BLaER1 treated with 17β-estradiol and CSF1 and Interleukin-3, amounts not matched to agents 10 nM and 100 nM (cell line): ENCODE measurements at regions not wholly inside any gene's neighbourhood (a gene's known extent, or its start where the extent isn't known, plus 50 kb on each side); places are given as distances from the start of the nearest gene placed in this dataset.
A peak's percentile ranks its signal among the peaks of the same experiment; 100 is the strongest.

Experiments
- H3K27ac ChIP-seq, 11 experiments: shearing (Covaris generic); formaldehyde crosslinking; 2 replicates each; pipeline ENCODE4 v1.8.1; 2022
- H3K27me3 ChIP-seq, 11 experiments: shearing (Covaris generic); formaldehyde crosslinking; 2 replicates each; pipeline ENCODE4 v1.8.1; 2022
- H3K36me3 ChIP-seq, 11 experiments: shearing (Covaris generic); formaldehyde crosslinking; 2 replicates each; pipeline ENCODE4 v1.8.1; 2022
- H3K4me1 ChIP-seq, 10 experiments: shearing (Covaris generic); formaldehyde crosslinking; 2 replicates each; pipeline ENCODE4 v1.8.1; 2022
- H3K4me2 ChIP-seq, 11 experiments: shearing (Covaris generic); formaldehyde crosslinking; 2 replicates each; pipeline ENCODE4 v1.8.1; 2022
- H3K4me3 ChIP-seq, 10 experiments: shearing (Covaris generic); formaldehyde crosslinking; 2 replicates each; pipeline ENCODE4 v1.8.1; 2022
- H3K9ac ChIP-seq, 11 experiments: shearing (Covaris generic); formaldehyde crosslinking; 2 replicates each; pipeline ENCODE4 v1.8.1; 2022
- H3K9me3 ChIP-seq, 11 experiments: shearing (Covaris generic); formaldehyde crosslinking; replicated peaks in 1 of 11; 2 replicates each; pipeline ENCODE4 v1.8.1; 2022
- H4K20me1 ChIP-seq, 11 experiments: shearing (Covaris generic); formaldehyde crosslinking; 2 replicates each; pipeline ENCODE4 v1.8.1; 2022
- Cebpa-rat ChIP-seq, 11 experiments: shearing (Covaris generic); IDR thresholded peaks; 2 replicates each; pipeline ENCODE4 v1.8.1; 2022

- Histone ChIP-seq H3K9ac (no peak overlapping the region), H4K20me1 (0 out of 22 replicates have a peak, but pooled peaks cover 0 to 5% (median 0%) of the 10 kb centered on the region in 11 experiments), H3K4me1 (peaks cover 0 to 38% (median 31%) of the 10 kb centered on the region in 10 experiments; a peak in 16 of 20 replicates), H3K27ac (no peak overlapping the region), H3K4me2 (no peak overlapping the region), H3K4me3 (no peak overlapping the region), H3K27me3 (no peaks in the 10 kb centered on the region), H3K36me3 (no peaks in the 10 kb centered on the region), H3K9me3 (peaks cover 0 to 7% (median 0%) of the 10 kb centered on the region in 11 experiments; a peak in 1 of 22 replicates)
- no peak for TF ChIP-seq Cebpa-rat (IDR thresholded peaks at IDR 0.05)
Observed at GRCh38 chr1:29648798-29649188, 412.5 kb downstream of the PTPRU start.

- no peak for TF ChIP-seq Cebpa-rat (IDR thresholded peaks at IDR 0.05)
Observed at GRCh38 chr1:29648026-29648425, 411.7 kb downstream of the PTPRU start.

GRCh38 chr1:29647581-29647980 lies 411.3 kb downstream of the PTPRU start:
- H3K9ac ChIP-seq = no peak overlapping the region
- no peak overlapping the region for H3K4me2 ChIP-seq
- H3K4me1 ChIP-seq = peaks cover 0 to 38% (median 31%) of the 10 kb centered on the region in 10 experiments; a peak in 16 of 20 replicates
- no peak overlapping the region for H3K27ac ChIP-seq
- no peak overlapping the region for H3K4me3 ChIP-seq
- TF ChIP-seq Cebpa-rat (IDR thresholded peaks at IDR 0.05) = no peak
- H3K36me3 ChIP-seq = no peaks in the 10 kb centered on the region
- no peaks in the 10 kb centered on the region for H3K27me3 ChIP-seq
- H3K9me3 ChIP-seq = peaks cover 0 to 7% (median 0%) of the 10 kb centered on the region in 11 experiments; a peak in 1 of 22 replicates
- no peaks in the 10 kb centered on the region for H4K20me1 ChIP-seq

More at GRCh38 chr1:29648026-29648425, 411.7 kb downstream of the PTPRU start:
- no peak overlapping the region for H3K9ac ChIP-seq
- H4K20me1 ChIP-seq = 0 out of 22 replicates have a peak, but pooled peaks cover 0 to 3% (median 0%) of the 10 kb centered on the region in 11 experiments
- no peak overlapping the region for H3K27ac ChIP-seq
- H3K4me2 ChIP-seq = no peak overlapping the region
- no peaks in the 10 kb centered on the region for H3K27me3 ChIP-seq
- peaks cover 0 to 38% (median 31%) of the 10 kb centered on the region in 10 experiments; a peak in 16 of 20 replicates for H3K4me1 ChIP-seq
- no peaks in the 10 kb centered on the region for H3K36me3 ChIP-seq
- H3K9me3 ChIP-seq = peaks cover 0 to 7% (median 0%) of the 10 kb centered on the region in 11 experiments; a peak in 1 of 22 replicates
- no peak overlapping the region for H3K4me3 ChIP-seq

- Histone ChIP-seq H3K4me1 (peaks cover 0 to 48% (median 40%) of the 10 kb centered on the region in 10 experiments; a peak in 17 of 20 replicates), H4K20me1 (no peaks in the 10 kb centered on the region), H3K27ac (no peak overlapping the region), H3K27me3 (no peaks in the 10 kb centered on the region), H3K36me3 (no peaks in the 10 kb centered on the region), H3K9ac (no peak overlapping the region), H3K9me3 (peaks cover 0 to 7% (median 0%) of the 10 kb centered on the region in 11 experiments; a peak in 1 of 22 replicates), H3K4me3 (no peak overlapping the region), H3K4me2 (peak overlapping the region in 4 of 11 experiments; percentile 12 to 36 (median 19); a peak in 5 of 22 replicates)
- TF ChIP-seq Cebpa-rat (IDR thresholded peaks at IDR 0.05) = no peak
Observed at GRCh38 chr1:29646161-29646775, 409.9 kb downstream of the PTPRU start.

- peak overlapping the region in 8 of 11 experiments; percentile 39 to 66 (median 49); a peak in 15 of 22 replicates for H3K4me2 ChIP-seq
- H3K4me1 ChIP-seq = peaks cover under 1 to 48% (median 42%) of the 10 kb centered on the region in 10 experiments; a peak in 19 of 20 replicates
- no peak overlapping the region for H3K4me3 ChIP-seq
- H3K27ac ChIP-seq = no peak overlapping the region
- no peaks in the 10 kb centered on the region for H3K36me3 ChIP-seq
- no peak for TF ChIP-seq Cebpa-rat (IDR thresholded peaks at IDR 0.05)
- no peaks in the 10 kb centered on the region for H3K27me3 ChIP-seq
- peaks cover 0 to 7% (median 0%) of the 10 kb centered on the region in 11 experiments; a peak in 1 of 22 replicates for H3K9me3 ChIP-seq
- H4K20me1 ChIP-seq = no peaks in the 10 kb centered on the region
- no peak overlapping the region for H3K9ac ChIP-seq
Observed at GRCh38 chr1:29645586-29645985, 409.3 kb downstream of the PTPRU start.

GRCh38 chr1:29644812-29645211 lies 408.5 kb downstream of the PTPRU start:
- Histone ChIP-seq H3K9me3 (peaks cover 0 to 7% (median 0%) of the 10 kb centered on the region in 11 experiments; a peak in 1 of 22 replicates), H3K4me3 (no peak overlapping the region), H3K4me1 (peaks cover 8 to 48% (median 42%) of the 10 kb centered on the region in 10 experiments), H4K20me1 (no peaks in the 10 kb centered on the region), H3K27ac (no peak overlapping the region), H3K27me3 (no peaks in the 10 kb centered on the region), H3K9ac (no peak overlapping the region), H3K4me2 (peak overlapping the region in 8 of 11 experiments; percentile 39 to 66 (median 49); a peak in 16 of 22 replicates), H3K36me3 (no peaks in the 10 kb centered on the region)
- TF ChIP-seq Cebpa-rat (IDR thresholded peaks at IDR 0.05) = no peak

- Histone ChIP-seq H3K36me3 (no peaks in the 10 kb centered on the region), H4K20me1 (no peaks in the 10 kb centered on the region), H3K4me3 (no peak overlapping the region), H3K4me1 (peaks cover 9 to 53% (median 47%) of the 10 kb centered on the region in 10 experiments), H3K27ac (no peak overlapping the region), H3K27me3 (no peaks in the 10 kb centered on the region), H3K9ac (no peak overlapping the region), H3K9me3 (peaks cover 0 to 7% (median 0%) of the 10 kb centered on the region in 11 experiments; a peak in 1 of 22 replicates), H3K4me2 (no peak overlapping the region)
- no peak for TF ChIP-seq Cebpa-rat (IDR thresholded peaks at IDR 0.05)
Observed at GRCh38 chr1:29643838-29644440, 407.6 kb downstream of the PTPRU start.

- no peak for TF ChIP-seq Cebpa-rat (IDR thresholded peaks at IDR 0.05)
- H3K27ac ChIP-seq = no peak overlapping the region
- H4K20me1 ChIP-seq = no peaks in the 10 kb centered on the region
- no peak overlapping the region for H3K4me3 ChIP-seq
- no peaks in the 10 kb centered on the region for H3K27me3 ChIP-seq
- H3K9ac ChIP-seq = no peak overlapping the region
- peaks cover 9 to 53% (median 47%) of the 10 kb centered on the region in 10 experiments for H3K4me1 ChIP-seq
- no peaks in the 10 kb centered on the region for H3K36me3 ChIP-seq
- H3K9me3 ChIP-seq = peaks cover 0 to 7% (median 0%) of the 10 kb centered on the region in 11 experiments; a peak in 1 of 22 replicates
- H3K4me2 ChIP-seq = no peak overlapping the region
Observed at GRCh38 chr1:29643281-29643680, 407.0 kb downstream of the PTPRU start.

GRCh38 chr1:29642519-29642918 lies 406.2 kb downstream of the PTPRU start:
- Histone ChIP-seq H4K20me1 (no peaks in the 10 kb centered on the region), H3K4me3 (no peak overlapping the region), H3K36me3 (no peaks in the 10 kb centered on the region), H3K4me2 (0 out of 22 replicates have a peak overlapping the region, but pooled peaks of 1 of the 11 experiments have one; percentile 87), H3K9me3 (peaks cover 0 to 7% (median 0%) of the 10 kb centered on the region in 11 experiments; a peak in 1 of 22 replicates), H3K9ac (no peak overlapping the region), H3K27ac (no peak overlapping the region), H3K27me3 (no peaks in the 10 kb centered on the region), H3K4me1 (peaks cover 9 to 53% (median 47%) of the 10 kb centered on the region in 10 experiments)
- no peak for TF ChIP-seq Cebpa-rat (IDR thresholded peaks at IDR 0.05)
